ENCODE measurements at regions not wholly inside any gene's neighbourhood (a gene's known extent, or its start where the extent isn't known, plus 50 kb on each side); places are given as distances from the start of the nearest gene placed in this dataset.

DNA sequence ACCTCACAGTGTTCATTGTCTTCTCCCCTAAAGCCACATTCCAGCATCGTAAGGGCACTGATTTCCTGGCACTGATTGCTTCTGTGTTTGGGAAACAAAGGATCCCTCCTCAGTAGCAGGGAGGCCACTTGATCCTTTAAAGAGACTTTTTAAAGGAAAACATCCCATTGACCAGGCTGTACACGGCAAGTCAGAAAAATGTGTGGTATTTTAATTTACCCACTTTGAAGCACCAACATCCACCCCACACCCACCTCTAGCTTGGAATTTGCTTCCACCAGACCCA is 364.9 kb downstream of the SHANK2 start:
- Histone ChIP-seq H3K79me2 (no peaks in the 10 kb centered on the region), H3K27ac (no peak overlapping the region), H3K9me2 (replicated peaks; ENCODE audit: insufficient read depth) (no peaks in the 10 kb centered on the region), H3K36me3 (replicated peaks; ENCODE audit: insufficient read depth, low read depth) (no peaks in the 10 kb centered on the region), H3K4me1 (ENCODE audit: insufficient read depth) (no peaks in the 10 kb centered on the region), H4K20me1 (ENCODE audit: insufficient read depth, poor library complexity, severe bottlenecking) (no peaks in the 10 kb centered on the region), H2AFZ (no peak overlapping the region), H3K4me3 (no peak overlapping the region), H3K27me3 (no peaks in the 10 kb centered on the region), H3K9me3 (ENCODE audit: low read depth) (no peaks in the 10 kb centered on the region), H3K4me2 (no peak overlapping the region)
- TF ChIP-seq EZH2phosphoT487 (IDR thresholded peaks at IDR 0.05; ENCODE audit: low read depth, severe bottlenecking, unreplicated experiment): no peak
- no peak for TF ChIP-seq EZH2 (IDR thresholded peaks at IDR 0.05; ENCODE audit: borderline replicate concordance)
- TF ChIP-seq, protein P1, sequence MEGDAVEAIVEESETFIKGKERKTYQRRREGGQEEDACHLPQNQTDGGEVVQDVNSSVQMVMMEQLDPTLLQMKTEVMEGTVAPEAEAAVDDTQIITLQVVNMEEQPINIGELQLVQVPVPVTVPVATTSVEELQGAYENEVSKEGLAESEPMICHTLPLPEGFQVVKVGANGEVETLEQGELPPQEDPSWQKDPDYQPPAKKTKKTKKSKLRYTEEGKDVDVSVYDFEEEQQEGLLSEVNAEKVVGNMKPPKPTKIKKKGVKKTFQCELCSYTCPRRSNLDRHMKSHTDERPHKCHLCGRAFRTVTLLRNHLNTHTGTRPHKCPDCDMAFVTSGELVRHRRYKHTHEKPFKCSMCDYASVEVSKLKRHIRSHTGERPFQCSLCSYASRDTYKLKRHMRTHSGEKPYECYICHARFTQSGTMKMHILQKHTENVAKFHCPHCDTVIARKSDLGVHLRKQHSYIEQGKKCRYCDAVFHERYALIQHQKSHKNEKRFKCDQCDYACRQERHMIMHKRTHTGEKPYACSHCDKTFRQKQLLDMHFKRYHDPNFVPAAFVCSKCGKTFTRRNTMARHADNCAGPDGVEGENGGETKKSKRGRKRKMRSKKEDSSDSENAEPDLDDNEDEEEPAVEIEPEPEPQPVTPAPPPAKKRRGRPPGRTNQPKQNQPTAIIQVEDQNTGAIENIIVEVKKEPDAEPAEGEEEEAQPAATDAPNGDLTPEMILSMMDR (IDR thresholded peaks at IDR 0.05; ENCODE audit: poor library complexity): no peak
- DNase-seq (ENCODE audit: low spot score): no peak
- 44% methylated on average over 2 of the region's 2 CpGs for WGBS (ENCODE audit: low lambda C conversion rate, missing lambda C conversion rate)

DNA sequence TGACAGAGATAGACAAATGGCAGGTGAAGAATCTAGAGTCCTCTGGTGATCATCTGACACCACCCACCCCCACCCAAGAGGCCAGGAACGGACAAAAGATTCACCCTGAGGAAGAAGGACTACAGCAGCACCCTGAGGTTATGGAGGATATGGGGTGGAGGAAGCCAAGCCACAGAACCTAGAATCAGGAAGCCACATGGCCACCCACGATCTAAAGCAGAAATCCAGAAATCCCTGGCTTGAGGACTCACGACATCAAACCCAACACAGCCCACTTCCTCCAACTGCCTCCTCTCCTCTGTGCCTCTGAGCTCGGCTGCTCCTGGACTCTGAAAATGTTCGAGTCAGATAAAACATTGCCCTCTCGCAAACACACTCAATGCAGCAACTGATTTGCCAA is 364.3 kb downstream of the SHANK2 start:
- H2AFZ ChIP-seq: no peak overlapping the region
- no peaks in the 10 kb centered on the region for H3K79me2 ChIP-seq
- no peaks in the 10 kb centered on the region for H3K9me2 ChIP-seq (replicated peaks; ENCODE audit: insufficient read depth)
- H3K4me1 ChIP-seq (ENCODE audit: insufficient read depth): no peaks in the 10 kb centered on the region
- no peak for DNase-seq (ENCODE audit: low spot score)
- H3K9me3 ChIP-seq (ENCODE audit: low read depth): no peaks in the 10 kb centered on the region
- H3K4me3 ChIP-seq: no peak overlapping the region
- no peaks in the 10 kb centered on the region for H3K27me3 ChIP-seq
- H3K4me2 ChIP-seq: no peak overlapping the region
- TF ChIP-seq, protein P1 (IDR thresholded peaks at IDR 0.05; ENCODE audit: poor library complexity): no peak
- TF ChIP-seq EZH2 (IDR thresholded peaks at IDR 0.05; ENCODE audit: borderline replicate concordance) (no peak), EZH2phosphoT487 (IDR thresholded peaks at IDR 0.05; ENCODE audit: low read depth, severe bottlenecking, unreplicated experiment) (no peak)
- no peak overlapping the region for H3K27ac ChIP-seq
- no peaks in the 10 kb centered on the region for H3K36me3 ChIP-seq (replicated peaks; ENCODE audit: insufficient read depth, low read depth)
- H4K20me1 ChIP-seq (ENCODE audit: insufficient read depth, poor library complexity, severe bottlenecking): no peaks in the 10 kb centered on the region
- 93% methylated on average over 6 of the region's 6 CpGs for WGBS (ENCODE audit: low lambda C conversion rate, missing lambda C conversion rate)

DNA sequence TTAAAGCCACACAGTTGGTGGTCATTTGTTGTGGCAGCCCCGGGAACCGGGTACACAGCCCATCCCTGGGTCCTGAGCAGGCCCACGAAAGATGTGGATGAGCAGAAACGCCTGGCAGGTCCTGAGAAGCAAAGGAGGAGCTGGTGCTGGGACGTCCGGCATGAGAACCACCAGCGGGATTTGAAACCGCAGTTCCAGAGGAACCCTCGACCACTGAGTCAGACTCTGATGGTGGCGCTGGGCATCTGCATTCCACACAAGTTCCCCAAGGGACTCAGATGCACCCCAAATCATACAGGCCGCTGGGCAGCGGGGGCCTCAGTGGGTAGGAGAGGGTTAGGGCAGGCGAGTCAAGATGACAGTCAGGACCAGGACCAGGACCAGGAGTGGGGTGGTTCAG is 363.0 kb downstream of the SHANK2 start:
- Histone ChIP-seq H3K27ac (no peak overlapping the region), H3K4me3 (no peak overlapping the region), H3K27me3 (no peaks in the 10 kb centered on the region), H2AFZ (no peak overlapping the region), H3K4me1 (ENCODE audit: insufficient read depth) (no peaks in the 10 kb centered on the region), H3K36me3 (replicated peaks; ENCODE audit: insufficient read depth, low read depth) (no peaks in the 10 kb centered on the region), H3K79me2 (no peaks in the 10 kb centered on the region), H3K9me3 (ENCODE audit: low read depth) (no peaks in the 10 kb centered on the region), H3K4me2 (no peak overlapping the region), H4K20me1 (ENCODE audit: insufficient read depth, poor library complexity, severe bottlenecking) (no peaks in the 10 kb centered on the region), H3K9me2 (replicated peaks; ENCODE audit: insufficient read depth) (no peaks in the 10 kb centered on the region)
- TF ChIP-seq EZH2 (IDR thresholded peaks at IDR 0.05; ENCODE audit: borderline replicate concordance) (no peak), EZH2phosphoT487 (IDR thresholded peaks at IDR 0.05; ENCODE audit: low read depth, severe bottlenecking, unreplicated experiment) (no peak)
- TF ChIP-seq, protein P1 (IDR thresholded peaks at IDR 0.05; ENCODE audit: poor library complexity): no peak
- DNase-seq (ENCODE audit: low spot score): no peak
- WGBS (ENCODE audit: low lambda C conversion rate, missing lambda C conversion rate): 87% methylated on average over 13 of the region's 13 CpGs

DNA sequence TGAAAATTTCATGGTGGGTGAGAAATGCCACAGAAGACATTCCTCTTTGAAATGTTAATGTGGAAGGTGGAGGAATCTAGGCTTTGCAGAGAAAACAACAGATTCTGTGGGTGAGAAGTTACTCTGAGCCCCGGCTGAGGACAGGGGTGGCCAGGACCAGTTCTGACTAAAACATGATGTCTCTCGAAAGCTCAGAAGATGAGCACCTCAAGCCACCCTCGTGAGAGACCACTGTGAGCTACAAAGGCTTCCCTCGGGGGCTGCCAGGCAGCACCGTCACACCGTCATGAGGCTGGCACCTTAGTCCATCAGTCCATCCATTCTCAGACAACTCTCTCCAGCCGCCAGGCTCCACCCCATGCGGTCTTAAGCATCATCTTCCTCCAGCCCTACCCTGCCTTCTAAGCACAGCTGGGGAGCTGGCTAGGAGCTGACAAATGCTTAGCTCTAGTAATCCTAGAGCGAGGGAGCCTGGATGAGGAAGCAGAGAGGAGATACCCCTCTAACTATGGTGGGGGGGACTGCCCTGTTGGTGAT is 360.5 kb downstream of the SHANK2 start:
- Histone ChIP-seq H3K9me2 (replicated peaks; ENCODE audit: insufficient read depth) (no peaks in the 10 kb centered on the region), H3K4me3 (no peak overlapping the region), H3K4me1 (ENCODE audit: insufficient read depth) (no peaks in the 10 kb centered on the region), H3K27me3 (no peaks in the 10 kb centered on the region), H3K27ac (no peak overlapping the region), H2AFZ (no peak overlapping the region), H3K79me2 (no peaks in the 10 kb centered on the region), H3K9me3 (ENCODE audit: low read depth) (no peaks in the 10 kb centered on the region), H3K36me3 (replicated peaks; ENCODE audit: insufficient read depth, low read depth) (no peaks in the 10 kb centered on the region), H4K20me1 (ENCODE audit: insufficient read depth, poor library complexity, severe bottlenecking) (no peaks in the 10 kb centered on the region), H3K4me2 (no peak overlapping the region)
- DNase-seq (ENCODE audit: low spot score): no peak
- TF ChIP-seq, protein P1 (IDR thresholded peaks at IDR 0.05; ENCODE audit: poor library complexity): no peak
- TF ChIP-seq EZH2phosphoT487 (IDR thresholded peaks at IDR 0.05; ENCODE audit: low read depth, severe bottlenecking, unreplicated experiment) (no peak), EZH2 (IDR thresholded peaks at IDR 0.05; ENCODE audit: borderline replicate concordance) (no peak)
- WGBS (ENCODE audit: low lambda C conversion rate, missing lambda C conversion rate): 93% methylated on average over 9 of the region's 9 CpGs
